Central memory CD4-positive, alpha-beta T cell (primary cell): ENCODE measurements at regions not wholly inside any gene's neighbourhood (a gene's known extent, or its start where the extent isn't known, plus 50 kb on each side); places are given as distances from the start of the nearest gene placed in this dataset.
"Not testable (repeated sequence)": the region's sequence is repeated elsewhere in the genome, so short reads cannot be mapped to it uniquely, and the experiment has no call there.

ENCODE experiments used
- DNase-seq: peaks from one replicate; pipeline ENCODE4 v3.0.0; 2022

DNA sequence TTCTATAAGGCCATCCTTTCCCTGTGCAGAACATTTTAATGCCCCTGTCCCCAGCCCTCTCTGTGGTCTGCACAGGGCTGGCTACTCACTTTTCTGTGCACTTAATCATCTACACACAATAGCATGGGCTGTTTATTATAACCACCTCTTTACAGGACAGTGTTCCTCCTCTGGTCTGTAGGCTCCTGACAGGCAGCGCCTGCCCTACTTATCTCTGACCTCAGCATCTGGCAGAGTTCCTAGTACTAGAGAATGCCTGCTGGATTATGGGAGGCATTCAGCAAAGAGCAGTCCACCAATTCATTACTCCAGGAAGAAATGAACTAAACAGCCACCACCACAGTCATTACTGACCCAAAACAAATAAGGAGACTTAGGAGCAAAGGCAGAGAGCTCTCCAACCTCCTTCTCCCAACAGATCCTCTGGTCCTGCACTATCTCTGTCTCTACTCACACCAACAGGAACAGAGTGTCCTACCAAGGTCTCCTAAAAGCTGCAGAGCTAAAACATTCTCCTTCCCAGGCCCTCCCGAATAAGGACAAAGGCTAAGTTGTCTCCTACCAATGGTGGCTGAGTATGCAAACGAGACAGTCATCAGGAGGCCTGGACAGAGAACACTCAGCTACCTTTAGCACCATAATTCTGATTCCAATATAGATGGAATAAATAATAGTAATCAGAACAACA, 279.2 kb downstream of the QDPR start:
- no peak for DNase-seq

DNA sequence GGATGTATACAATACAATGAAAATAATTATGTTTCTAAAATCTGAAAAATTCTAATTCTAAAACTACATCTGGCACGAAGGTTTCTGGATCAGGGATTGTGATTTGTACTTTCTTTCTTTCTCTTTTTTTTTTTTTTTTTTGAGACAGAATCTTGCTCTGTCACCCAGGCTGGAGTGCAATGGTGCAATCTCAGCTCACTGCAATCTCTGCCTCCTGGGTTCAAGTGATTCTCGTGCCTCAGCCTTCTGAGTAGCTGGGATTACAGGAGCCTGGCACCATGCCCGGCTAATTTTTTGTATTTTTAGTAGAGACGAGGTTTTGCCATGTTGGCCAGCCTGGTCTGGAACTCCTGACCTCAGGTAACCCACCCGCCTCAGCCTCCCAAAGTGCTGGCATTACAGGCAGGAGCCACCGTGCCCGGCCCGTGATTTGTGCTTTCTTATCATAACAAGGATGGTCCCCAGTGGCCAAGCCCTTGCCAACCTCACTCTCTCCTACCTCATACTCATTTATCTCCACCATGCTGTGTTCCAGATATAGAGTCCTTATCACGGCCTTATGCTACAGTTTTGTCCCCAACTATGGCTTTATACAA, 279.9 kb downstream of the QDPR start:
- not testable (repeated sequence) for DNase-seq

DNA sequence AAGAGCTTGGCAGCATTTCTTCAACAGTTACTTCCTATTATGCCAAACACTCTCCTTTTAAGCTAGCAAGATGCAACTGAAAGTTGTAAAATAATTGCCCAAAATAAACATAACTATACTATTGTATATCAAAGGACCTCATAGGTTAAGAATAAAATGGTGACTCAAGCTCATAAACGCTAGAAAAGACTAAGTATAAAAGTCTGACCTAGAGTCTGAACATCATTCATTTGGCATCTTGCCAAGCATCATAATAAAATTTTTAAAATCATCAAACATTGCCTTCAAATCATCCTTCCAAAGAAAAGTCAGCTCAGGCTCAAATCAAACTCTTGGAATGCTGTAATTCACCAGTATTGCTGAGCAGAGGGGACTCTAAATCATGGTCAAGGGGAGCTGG, 281.2 kb downstream of the QDPR start:
- no peak for DNase-seq

DNA sequence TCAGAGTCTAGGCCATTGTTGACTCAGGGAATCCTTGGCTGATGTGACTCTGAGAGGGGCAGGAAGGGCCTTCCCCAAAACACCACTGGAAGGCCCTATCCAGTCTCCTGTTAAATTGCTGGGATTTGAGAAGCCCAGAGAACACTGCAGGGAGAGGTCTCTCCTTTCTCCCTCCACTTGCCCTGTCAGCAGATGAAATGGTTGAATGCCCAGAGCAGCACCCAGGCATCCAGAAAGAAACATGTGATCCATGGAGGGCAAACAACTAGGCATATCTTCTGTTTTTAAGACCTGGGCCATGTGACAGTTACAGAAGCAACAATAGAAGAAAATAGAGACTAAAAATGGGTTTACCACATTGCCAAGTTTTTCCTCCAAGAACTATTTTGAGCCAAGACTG, 291.1 kb downstream of the QDPR start:
- DNase-seq = no peak

DNA sequence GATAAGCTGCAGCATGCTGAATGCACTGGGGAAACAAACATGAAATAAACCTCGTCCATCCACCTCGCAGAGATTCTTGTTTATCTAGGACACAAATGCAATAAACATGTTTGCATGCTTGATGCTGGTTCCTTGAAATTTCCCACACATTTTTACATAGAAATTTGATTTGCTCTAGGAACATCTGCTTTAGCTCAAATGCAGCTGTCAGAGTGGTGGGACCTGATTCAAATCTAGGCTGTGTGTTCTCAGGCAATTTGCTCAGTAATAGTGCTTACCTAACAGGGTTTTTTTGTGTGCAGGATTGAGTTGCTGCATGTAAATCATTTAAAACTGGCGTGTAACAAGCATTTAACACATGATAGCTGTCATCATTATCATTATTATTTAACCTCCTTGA, 293.1 kb downstream of the QDPR start:
- no peak for DNase-seq

DNA sequence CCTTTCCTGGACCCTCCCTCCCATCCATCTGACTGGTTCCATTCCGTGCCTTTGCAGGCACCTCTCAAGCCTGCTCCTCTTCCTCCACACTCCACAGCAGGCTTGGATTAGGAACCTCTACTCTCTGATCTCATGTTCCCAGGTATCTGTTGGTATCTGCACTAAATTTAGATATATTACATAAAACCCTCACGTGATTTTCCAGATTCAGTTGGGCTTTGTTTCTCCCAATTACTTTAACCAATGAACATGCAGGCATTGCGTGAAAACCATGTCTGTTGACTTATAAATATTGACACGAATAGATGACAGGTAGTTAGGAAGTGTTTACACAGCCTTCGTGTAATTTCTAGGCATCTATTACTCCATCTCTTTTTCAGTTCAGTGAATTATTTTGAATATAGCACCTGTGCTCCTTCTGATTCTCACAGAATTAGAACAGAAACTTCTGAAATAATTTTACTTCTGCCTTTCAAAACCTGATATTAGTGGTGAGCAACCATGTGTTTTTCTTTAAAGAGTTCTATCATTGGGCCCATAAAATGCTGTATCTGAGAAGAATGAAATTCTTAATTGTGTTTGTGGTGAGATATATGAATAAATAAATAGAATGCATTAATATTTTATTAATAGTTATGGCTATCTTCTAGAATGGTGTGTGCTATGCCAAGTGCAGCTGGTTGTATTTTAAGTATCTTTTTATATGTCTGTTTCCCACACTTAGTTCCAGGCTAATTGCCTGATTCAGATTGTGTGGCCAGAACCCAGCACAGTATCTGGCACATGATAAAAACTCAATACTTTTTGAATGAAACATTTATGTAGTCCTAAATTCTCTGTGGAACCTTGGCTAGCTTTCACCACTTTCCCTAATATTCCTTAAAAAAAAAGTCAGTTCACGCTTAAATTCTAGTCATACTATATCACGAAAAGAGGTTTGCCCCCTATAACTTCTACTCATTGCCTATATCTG, 304.8 kb downstream of the QDPR start:
- no peak for DNase-seq

DNA sequence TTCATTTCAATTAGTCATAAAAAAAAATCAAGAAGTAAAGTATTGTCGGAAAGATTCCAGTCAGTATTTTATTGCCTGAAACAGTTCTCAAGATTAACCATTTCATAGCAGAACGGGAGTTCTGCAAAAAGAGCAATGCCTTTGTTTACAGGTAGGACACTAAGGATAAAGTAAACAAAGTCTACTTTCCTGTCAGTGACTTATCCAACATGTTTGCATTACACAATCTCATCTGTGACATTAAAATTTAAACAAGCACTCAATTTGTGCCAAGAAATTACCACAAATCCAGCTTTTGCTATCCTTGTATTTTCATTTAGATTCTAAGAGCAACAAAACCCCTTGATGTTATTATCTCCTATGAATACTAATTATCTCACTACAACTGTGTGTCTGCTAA, 306.5 kb upstream of the LDB2 start:
- no peak for DNase-seq

DNA sequence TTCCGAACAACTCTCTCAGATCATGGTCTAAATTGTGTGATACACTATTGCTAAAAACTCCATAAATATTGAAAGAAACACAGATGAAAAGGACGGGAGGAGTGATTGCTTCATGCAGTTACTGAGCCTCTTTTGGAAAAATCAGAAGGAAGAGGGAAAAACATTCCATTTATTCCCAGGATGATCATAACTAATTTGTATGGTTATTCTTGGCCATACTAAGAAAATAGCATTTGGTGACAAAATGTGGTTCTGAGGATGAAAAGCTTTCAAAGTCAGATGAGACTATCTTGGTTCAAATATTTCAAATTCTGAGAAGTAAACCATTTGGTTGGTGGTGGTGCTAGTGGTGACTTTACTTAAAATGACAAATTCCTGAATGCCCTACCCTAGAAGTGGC, 305.4 kb upstream of the LDB2 start:
- no peak for DNase-seq

DNA sequence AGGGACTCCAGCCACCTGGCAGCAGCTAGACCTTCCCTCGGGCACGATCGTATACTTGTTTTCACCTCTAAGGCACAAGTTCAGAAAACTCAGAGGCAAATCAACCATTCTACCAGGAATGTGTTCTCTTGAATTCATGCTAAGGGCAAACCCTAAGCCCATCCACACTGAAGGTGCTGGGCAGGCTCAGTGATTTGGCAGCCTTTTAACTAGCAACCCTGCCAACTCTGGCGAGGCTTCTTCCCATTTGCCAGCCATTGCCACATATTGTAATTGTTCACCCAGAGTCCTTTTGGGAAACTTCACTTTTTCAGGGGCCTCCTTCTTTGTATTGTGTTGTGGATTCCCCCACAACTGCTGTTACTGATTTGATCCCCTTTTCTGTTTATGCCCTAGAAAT, 298.6 kb upstream of the LDB2 start:
- DNase-seq = no peak

DNA sequence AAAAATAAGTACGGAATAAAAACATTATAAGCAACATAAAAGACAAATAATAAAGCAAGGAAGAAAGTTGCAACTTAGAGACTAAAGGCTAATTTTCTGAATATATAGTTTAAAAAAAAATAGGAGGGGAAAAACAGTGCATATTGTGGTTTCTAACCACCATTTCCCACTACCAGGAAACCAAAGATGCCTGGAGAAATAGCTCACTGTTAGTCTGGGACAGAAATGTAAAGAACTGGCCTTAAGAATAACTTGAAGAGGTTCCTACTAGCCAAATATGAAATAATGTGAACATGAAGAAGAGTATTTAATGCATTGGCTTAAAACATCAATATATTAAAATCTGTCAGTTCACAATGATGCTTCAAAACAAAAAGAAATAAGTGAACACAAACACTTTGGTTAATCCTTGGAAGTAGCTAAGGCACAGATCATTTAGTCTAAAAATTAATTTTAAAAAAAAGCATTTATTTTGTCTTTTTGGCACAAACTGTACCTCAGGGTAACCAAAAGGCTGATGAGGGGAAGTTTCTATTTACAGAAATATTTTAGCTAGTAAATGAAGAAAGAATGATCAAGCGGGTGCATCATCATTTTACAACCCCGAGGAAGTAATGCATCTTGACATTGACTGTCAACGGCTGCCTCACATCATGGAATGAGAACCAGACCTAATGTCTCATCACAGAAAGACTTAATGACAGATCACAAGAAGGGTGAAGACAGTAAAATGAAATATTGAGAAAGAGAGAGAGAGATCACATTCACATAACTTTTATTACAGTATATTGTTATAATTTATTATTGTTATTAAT, 297.2 kb upstream of the LDB2 start:
- DNase-seq = no peak

DNA sequence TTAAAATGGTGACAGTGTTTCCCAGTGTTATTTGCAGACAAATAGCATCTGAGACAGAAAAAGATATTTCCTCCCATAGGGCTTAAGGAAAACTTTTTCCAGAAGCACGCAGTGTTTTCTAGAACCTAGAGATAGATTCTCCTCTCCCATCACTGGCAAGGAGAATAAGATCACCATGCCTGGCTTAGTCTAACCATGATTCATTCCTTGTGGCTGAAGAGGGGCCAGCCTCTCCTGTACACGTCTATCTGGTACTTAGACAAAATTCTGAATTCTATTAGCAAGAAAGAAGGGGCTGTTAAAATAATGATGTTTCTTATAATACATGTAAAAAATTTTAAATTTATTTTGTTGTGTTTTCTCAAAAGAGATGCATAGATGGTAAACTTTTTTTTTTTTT, 296.1 kb upstream of the LDB2 start:
- DNase-seq = no peak

DNA sequence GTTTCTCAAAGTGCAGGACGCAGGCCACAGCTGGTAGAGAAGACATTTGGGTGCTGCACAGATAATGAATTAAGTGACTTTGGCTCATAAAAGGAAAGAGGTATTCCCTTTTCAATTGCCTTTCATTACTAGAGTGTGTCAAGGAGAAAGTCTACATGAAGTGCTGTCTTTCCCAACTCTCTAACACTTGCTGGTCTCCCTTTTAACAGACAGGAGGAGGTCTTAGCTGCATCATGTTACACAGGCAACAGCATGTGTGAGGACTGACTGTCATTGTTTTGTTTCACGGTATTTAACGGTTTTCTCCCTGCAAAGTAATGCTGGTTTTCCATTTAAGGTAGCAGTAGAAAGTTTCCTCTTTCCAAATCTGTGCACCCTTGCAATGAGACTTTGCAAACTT, 291.3 kb upstream of the LDB2 start:
- DNase-seq = no peak

DNA sequence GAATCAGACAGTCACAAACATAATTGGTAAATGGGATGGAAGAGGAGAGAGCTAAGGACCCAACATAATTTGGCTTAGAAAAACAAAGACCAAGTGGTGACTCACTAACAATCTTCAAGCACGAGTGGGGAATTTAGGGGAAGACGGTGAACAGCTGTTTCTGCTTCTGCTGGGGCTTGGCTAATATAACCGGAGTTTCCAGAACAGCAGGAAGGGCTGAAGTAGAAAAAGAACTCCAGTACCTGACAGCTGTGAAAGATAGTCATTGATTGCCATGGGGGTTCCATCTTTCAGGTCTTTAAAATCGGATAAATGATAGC, 290.9 kb upstream of the LDB2 start:
- DNase-seq = no peak

DNA sequence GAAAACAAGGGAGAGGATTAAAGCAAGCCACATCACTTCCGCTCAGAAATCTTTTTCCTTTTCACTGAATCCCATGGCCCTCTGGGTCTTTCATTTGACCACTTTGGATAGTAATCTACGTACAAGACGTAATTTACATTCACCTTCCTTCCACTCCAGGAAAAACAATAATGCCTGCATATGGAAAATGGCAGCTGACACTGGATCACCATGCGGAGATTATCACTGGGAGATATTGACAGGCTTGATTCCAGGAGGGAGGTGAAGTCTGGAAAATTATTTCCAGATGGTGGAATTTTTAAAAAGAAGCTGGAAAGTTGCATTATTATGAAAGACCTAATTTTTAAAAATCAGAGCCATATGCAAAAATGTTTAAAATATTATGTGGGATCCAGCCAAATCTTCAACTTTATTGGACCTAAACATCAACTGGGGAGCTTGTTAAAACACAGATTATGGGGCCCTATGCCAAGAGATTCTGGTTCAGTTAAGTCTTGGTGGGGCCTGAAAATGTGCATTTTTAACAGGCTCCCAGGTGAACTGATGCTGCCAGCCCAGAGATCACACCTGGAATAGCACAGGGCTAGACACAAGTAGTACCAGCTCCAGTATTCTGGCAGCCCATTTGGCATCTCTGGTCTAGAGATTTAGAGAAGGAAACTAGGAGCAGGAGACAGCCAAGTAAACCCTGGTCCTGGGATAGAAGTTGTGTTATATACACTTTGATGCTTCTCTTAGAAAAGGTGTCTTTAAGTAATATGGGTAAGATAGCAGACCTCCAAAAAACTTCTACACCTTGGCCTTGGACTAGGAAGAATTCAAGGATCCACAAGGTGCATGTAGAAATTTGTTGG, 290.3 kb upstream of the LDB2 start:
- no peak for DNase-seq

DNA sequence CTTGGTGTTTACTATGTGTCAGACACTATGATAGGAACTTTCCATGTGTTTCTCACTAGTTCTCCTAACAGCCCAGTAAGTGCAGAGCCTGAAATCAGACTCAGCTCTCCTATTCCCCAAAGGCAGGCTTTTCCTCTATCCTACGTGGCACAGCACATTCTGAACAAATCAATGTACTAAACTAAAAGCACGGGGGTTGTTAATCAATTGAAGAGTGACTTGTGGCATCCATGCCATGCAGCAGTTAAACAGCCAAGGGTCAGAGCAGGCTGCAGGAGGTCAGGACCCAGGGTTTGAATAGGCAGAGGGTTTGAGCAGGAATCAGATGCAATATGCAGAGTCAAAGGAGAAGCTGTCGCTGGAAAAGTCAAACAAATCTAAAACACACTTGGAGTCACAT, 289.7 kb upstream of the LDB2 start:
- no peak for DNase-seq

DNA sequence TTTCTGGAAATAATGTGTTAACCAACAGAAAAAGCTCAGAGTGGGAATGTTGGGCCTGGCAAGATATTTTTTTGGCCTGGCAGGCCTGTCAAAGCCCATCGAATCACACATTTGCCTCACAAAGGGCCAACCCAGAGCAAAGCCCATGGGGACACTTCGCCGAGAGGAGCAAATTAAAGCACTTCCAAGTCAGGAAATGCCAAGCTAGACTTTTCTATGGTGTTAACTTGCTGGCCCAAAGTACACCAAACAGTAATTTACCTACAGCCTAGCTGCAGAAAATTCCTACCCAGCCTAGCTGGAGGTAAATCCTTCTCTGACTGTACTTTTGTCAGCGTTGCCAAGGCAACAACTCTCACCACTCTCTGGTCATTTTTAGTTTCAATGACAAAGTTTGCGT, 288.6 kb upstream of the LDB2 start:
- no peak for DNase-seq

DNA sequence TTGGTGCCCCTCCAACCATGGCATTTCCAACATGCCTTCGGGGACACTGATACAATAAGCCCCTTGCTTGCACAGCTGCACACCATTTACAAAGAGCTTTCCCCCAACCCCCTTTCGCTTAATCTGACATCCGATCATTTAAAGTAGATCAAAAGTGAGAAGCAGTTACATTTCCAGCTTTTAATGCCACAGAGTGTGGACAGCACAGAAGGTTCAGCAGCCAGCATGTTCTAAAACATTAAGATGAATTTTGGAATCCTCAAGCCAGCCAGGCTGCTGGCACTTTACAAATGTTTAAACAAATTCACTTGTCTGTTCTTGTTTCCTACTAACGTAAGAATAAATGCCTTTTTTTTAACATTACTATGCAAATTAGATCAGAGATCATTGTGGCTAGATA, 284.4 kb upstream of the LDB2 start:
- DNase-seq = no peak

DNA sequence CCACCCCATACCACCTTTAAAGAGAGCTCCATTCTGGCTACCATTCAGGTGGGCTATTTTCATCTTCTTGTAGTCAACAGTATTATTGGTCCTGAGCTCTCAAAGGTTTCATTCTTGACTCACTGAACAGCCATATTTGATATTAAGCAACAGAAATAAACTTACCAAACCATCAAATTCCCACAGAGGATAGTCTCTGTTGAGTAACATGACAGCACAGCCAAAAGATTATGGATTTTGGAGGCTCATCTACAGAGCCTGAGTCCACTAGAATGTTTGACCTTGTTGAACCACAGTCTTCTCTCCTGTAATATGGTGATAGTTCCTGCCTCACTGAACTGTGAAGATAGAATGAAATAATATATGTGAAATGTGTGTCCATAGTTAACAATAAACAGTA, 276.3 kb upstream of the LDB2 start:
- DNase-seq = no peak

DNA sequence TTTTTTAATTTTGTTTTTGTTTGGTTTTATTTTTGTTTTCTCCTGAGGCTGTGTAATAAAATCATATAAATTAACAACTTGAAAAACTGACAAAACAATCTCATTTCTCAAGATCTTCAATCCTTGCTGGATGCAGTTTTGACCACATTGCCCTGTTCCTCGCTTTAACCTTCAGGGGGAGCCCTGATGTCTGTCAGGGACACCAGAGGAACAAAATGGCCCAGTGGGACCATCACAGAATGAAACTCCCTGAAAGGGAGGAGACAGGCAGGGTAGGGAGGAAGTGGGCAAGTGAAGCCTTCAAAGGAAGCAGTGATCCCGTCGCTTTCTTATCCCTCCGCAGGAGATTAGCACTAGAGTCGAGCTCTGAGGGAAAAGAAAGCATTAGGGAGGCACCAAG, 274.9 kb upstream of the LDB2 start:
- no peak for DNase-seq

DNA sequence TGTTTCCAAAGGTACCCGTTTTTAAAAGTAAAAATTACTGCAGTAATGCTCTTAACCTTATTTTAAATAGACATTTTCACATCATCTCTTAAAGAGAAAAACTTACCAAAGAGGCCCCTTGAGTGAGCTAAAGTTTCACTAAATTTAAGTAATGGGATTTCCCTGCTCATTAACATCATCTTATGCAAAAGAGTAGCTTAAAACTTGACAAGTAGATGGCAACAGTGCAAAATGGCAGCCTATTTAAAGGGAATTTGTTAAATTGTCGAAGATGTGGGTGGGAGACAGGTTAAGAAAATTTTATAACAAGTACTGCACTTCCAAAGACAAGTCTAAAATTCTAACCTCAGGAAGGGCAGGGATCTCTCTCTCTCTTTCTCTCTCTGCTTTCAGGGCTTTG, 271.7 kb upstream of the LDB2 start:
- DNase-seq = no peak

DNA sequence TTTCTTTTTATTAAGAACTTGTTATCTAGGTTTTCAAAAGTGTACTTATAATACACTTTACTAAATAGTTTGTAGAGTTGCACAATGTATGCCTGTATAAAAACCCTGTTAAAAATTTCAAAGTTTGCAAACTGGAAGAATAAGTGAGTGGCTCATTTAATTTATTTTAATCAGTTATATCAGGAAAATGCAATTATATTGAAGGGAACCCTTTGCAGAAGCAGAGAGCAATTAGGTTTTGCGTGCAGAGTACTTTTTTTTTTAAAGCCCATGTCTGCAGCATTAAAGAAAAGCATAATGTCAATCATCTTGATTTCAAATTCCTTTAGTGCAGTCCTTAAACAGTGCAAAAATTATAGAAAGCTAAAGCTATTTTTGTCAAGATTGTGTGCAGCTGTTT, 271.3 kb upstream of the LDB2 start:
- DNase-seq = no peak

DNA sequence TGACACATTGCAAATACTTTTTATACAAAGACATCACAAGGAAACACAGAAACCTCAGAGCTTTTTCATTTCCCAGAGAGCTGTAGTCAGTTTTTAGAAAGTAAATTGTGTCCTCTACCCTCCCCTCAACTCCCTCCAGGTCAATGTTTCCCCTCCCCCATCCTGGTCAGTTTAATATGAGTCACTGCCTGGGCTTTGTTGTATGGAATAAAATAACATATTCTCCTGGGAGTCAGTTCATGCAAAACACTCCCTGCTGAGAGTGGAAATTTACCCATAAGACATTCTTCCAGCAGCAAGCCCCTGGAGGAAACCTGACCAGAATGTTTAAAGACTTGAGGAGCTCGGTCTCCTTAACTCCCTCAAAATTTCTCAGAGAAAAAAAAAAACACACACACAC, 270.1 kb upstream of the LDB2 start:
- DNase-seq = no peak
